Loucy (cell line): ENCODE measurements at regions not wholly inside any gene's neighbourhood (a gene's known extent, or its start where the extent isn't known, plus 50 kb on each side); places are given as distances from the start of the nearest gene placed in this dataset.

Experiments
- H2AFZ ChIP-seq: fragments of 200-600 bp; sonication (generic); 2 replicates; pipeline ENCODE4 v1.6.0; 2016; ENCODE audit warnings: antibody characterized with exemption, mild to moderate bottlenecking, low read length, moderate library complexity
- H3F3A ChIP-seq: fragments of 200-600 bp; 2 replicates; pipeline ENCODE4 v1.6.0; 2016; ENCODE audit warnings: antibody characterized with exemption, low read depth, mild to moderate bottlenecking
- H3K27me3 ChIP-seq: fragments of 200-600 bp; sonication (generic); 2 replicates; pipeline ENCODE4 v1.6.1; 2014; ENCODE audit warnings: low read length, mild to moderate bottlenecking; ENCODE audit not compliant: insufficient read depth, poor library complexity, severe bottlenecking
- H3K36me3 ChIP-seq: fragments of 200-600 bp; sonication (generic); 2 replicates; pipeline ENCODE4 v1.6.1; 2016; ENCODE audit warnings: low read length; ENCODE audit not compliant: insufficient read depth
- H3K4me1 ChIP-seq: fragments of 200-600 bp; sonication (generic); 2 replicates; pipeline ENCODE4 v1.5.1; 2014; ENCODE audit warnings: low read length, mild to moderate bottlenecking; ENCODE audit not compliant: insufficient read depth, poor library complexity, severe bottlenecking
- H3K4me2 ChIP-seq: fragments of 200-600 bp; sonication (generic); 2 replicates; pipeline ENCODE4 v1.6.0; 2014; ENCODE audit warnings: antibody characterized with exemption, low read length, low read depth, mild to moderate bottlenecking; ENCODE audit not compliant: poor library complexity, severe bottlenecking
- H3K4me3 ChIP-seq: fragments of 200-600 bp; sonication (generic); 2 replicates; pipeline ENCODE4 v1.5.1; 2014; ENCODE audit warnings: low read length, mild to moderate bottlenecking, mixed read lengths; ENCODE audit not compliant: poor library complexity, severe bottlenecking
- H3K79me2 ChIP-seq: fragments of 200-600 bp; sonication (generic); 2 replicates; pipeline ENCODE4 v1.6.1; 2014; ENCODE audit warnings: low read length; ENCODE audit not compliant: insufficient read depth
- H3K9ac ChIP-seq: fragments of 200-600 bp; sonication (generic); 2 replicates; pipeline ENCODE4 v1.6.0; 2014; ENCODE audit warnings: mild to moderate bottlenecking, low read depth, low read length, moderate library complexity; ENCODE audit not compliant: poor library complexity, severe bottlenecking
- H3K9me2 ChIP-seq: fragments of 200-600 bp; sonication (generic); replicated peaks from 2 replicates; pipeline ENCODE4 v1.6.1; 2016; ENCODE audit warnings: low read depth, low read length, mixed read lengths
- H3K9me3 ChIP-seq: fragments of 200-600 bp; sonication (generic); 2 replicates; pipeline ENCODE4 v1.6.1; 2014; ENCODE audit warnings: mild to moderate bottlenecking, antibody characterized with exemption, low read length, low read depth; ENCODE audit not compliant: insufficient read depth
- H4K20me1 ChIP-seq: fragments of 200-600 bp; sonication (generic); 2 replicates; pipeline ENCODE4 v1.6.0; 2014; ENCODE audit warnings: antibody characterized with exemption, low read length, mild to moderate bottlenecking; ENCODE audit not compliant: insufficient read depth, poor library complexity, severe bottlenecking
- EZH2phosphoT487 ChIP-seq: fragments of 200-600 bp; IDR thresholded peaks from 2 replicates; pipeline ENCODE4 v1.6.1; 2018; ENCODE audit warnings: antibody characterized with exemption, mild to moderate bottlenecking, moderate library complexity, borderline replicate concordance
- TF ChIP-seq, protein P1 (sequence below): fragments of 200-600 bp; sonication (generic); conservative IDR thresholded peaks from 2 replicates; pipeline ENCODE4 v1.5.1; 2014; ENCODE audit warnings: mild to moderate bottlenecking, antibody characterized with exemption, low read length

DNA sequence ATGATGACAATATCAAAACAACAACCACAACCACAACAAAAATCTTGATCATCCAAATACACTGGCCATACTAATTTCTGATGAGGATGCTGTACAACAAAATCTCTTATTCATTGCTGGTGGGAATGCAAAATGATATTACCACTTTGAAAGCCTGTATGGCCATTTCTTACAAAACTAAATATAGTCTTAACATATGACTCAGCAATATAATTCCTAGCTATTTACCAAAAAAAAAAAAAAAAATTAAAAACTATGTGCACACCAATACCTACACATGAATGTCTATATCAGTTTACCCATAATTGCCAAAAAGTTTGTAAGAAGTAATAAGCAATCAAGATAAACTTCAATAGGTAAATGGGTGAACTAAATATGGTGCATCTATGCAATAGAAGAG, 1379.7 kb downstream of the CDH11 start:
- Histone ChIP-seq H3K27me3 (no peaks in the 10 kb centered on the region), H3K4me3 (no peak overlapping the region), H3K79me2 (no peaks in the 10 kb centered on the region), H3K9me2 (no peaks in the 10 kb centered on the region), H4K20me1 (no peaks in the 10 kb centered on the region), H3K4me1 (no peaks in the 10 kb centered on the region), H3K9ac (no peak overlapping the region), H3K36me3 (no peaks in the 10 kb centered on the region), H3F3A (no peaks in the 10 kb centered on the region), H3K4me2 (no peak overlapping the region), H3K9me3 (no peaks in the 10 kb centered on the region), H2AFZ (no peak overlapping the region)
- TF ChIP-seq, protein P1, sequence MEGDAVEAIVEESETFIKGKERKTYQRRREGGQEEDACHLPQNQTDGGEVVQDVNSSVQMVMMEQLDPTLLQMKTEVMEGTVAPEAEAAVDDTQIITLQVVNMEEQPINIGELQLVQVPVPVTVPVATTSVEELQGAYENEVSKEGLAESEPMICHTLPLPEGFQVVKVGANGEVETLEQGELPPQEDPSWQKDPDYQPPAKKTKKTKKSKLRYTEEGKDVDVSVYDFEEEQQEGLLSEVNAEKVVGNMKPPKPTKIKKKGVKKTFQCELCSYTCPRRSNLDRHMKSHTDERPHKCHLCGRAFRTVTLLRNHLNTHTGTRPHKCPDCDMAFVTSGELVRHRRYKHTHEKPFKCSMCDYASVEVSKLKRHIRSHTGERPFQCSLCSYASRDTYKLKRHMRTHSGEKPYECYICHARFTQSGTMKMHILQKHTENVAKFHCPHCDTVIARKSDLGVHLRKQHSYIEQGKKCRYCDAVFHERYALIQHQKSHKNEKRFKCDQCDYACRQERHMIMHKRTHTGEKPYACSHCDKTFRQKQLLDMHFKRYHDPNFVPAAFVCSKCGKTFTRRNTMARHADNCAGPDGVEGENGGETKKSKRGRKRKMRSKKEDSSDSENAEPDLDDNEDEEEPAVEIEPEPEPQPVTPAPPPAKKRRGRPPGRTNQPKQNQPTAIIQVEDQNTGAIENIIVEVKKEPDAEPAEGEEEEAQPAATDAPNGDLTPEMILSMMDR = no peak
- TF ChIP-seq EZH2phosphoT487 = no peak

DNA sequence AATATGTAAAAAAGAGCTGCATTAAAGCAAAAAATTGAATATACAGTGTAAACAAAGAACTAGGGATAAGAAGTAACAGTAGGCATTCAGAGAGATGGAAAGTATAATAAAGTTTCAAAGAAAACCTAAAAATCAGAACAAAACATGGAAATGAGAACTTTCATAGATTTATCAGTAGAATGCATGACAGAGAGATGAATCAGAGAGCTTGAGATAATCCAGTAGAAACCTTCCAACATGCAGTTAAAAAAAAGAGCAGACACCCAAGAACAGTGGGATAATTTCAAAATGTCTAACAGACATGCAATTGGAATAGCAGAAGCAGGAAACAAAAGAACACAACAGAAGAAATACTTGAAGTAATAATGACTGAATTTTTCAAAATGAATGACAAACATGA, 1384.2 kb downstream of the CDH11 start:
- TF ChIP-seq, protein P1 = no peak
- no peak for TF ChIP-seq EZH2phosphoT487
- no peaks in the 10 kb centered on the region for H3K27me3 ChIP-seq
- H3K4me3 ChIP-seq = no peak overlapping the region
- no peak overlapping the region for H3K9ac ChIP-seq
- H3K9me2 ChIP-seq = no peaks in the 10 kb centered on the region
- H2AFZ ChIP-seq = no peak overlapping the region
- no peaks in the 10 kb centered on the region for H3K4me1 ChIP-seq
- H3K36me3 ChIP-seq = no peaks in the 10 kb centered on the region
- H3K9me3 ChIP-seq = no peaks in the 10 kb centered on the region; the same call in 1 of the 2 replicates
- H3F3A ChIP-seq = no peaks in the 10 kb centered on the region
- H4K20me1 ChIP-seq = no peaks in the 10 kb centered on the region
- H3K79me2 ChIP-seq = no peaks in the 10 kb centered on the region
- no peak overlapping the region for H3K4me2 ChIP-seq

DNA sequence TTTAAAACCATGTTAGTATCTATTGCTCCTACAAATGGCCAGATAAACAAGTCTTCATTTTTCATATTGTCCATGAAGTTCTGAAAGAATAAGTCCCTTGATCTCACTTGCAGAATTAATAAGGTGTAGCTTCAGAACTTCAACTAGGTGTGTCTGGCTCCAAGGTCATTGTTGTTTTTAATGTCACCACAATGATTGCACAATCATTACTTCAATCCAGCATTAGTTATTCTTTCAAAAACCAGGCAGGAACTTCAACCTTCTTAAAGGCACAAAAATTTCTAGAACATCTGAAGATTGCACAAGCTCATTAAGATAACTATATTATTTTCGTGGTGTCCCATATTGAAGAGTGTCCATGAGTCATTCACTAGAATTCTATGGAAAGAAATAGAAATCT, 1386.4 kb downstream of the CDH11 start:
- Histone ChIP-seq H3F3A (no peaks in the 10 kb centered on the region), H3K36me3 (no peaks in the 10 kb centered on the region), H3K4me1 (no peaks in the 10 kb centered on the region), H3K79me2 (no peaks in the 10 kb centered on the region), H3K27me3 (no peaks in the 10 kb centered on the region), H3K9ac (no peak overlapping the region), H3K4me3 (no peak overlapping the region), H3K9me2 (no peaks in the 10 kb centered on the region), H3K4me2 (no peak overlapping the region), H3K9me3 (no peaks in the 10 kb centered on the region; the same call in 1 of the 2 replicates), H2AFZ (no peak overlapping the region), H4K20me1 (no peaks in the 10 kb centered on the region)
- TF ChIP-seq, protein P1 = no peak
- TF ChIP-seq EZH2phosphoT487 = no peak
